ENCODE measurements at regions not wholly inside any gene's neighbourhood (a gene's known extent, or its start where the extent isn't known, plus 50 kb on each side); places are given as distances from the start of the nearest gene placed in this dataset.

DNA sequence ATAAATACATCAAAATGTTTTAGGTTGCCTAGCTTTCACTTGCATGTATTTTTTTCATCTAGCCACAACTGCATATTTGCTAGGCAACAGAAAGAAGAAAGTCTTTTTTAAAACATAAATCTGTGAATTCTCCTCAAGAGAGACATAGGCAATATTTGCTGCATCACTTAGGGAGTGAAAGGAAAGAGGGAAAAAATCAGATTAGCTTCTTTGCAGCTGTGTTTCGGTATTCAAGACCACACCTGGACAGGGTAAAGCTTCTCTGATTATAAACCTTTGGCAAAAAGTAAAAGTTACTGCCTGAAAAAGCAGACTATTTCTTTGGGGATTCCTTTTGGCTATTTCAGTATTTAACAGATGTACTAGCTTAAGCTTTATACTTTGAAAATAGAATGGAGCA lies 280.9 kb upstream of the ZSWIM2 start (continued):
- TF ChIP-seq, protein P1, sequence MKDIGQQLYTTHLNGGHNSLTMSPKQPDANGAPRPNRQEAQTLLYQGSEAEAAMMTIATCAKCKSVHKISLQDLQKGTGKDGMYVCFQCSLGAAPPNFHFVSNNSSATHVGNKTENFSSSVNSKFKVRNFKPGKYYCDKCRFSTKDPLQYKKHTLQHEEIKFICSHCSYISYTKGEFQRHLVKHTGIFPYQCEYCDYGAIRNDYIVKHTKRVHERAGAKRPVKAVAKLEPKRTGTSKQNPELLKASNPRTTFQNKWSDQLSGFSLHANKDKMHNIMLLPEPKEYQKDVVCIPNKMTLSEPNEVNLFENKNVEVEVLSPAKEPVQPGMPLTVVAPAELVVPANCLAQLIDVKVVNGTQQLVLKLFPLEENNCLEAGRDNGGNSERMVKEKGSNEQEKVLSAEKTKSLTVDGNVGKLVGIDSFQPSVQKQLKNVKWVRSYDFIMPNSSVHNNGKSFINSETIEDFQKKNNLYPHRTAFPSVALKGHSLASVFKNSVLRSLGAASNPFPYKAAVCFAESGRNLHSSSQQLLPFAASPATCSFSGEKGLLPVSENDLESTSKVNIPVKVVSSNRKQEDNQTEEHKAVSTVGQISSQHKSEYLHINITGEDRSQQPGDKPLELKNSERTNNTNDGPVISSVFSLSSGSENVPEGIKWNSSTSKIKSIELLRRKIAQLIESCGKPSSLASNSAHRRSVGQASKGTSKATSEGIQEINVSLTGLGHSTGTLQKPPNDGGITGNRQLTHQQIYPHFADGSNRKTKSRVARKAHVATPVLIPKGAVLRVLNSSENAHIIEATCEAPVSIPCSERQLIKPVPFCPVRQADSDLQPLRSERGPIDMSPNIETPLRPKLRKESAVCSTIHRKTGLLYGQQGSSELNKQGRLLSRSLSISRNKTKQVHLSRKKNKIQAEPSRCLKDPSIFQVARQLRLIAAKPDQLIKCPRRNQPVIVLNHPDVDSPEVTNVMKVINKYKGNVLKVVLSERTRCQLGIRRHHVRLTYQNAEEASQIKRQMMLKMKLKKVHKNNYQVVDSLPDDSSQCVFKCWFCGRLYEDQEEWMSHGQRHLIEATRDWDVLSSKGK (CRISPR knock-in tag; IDR thresholded peaks at IDR 0.05): no peak
- no peak for TF ChIP-seq TBL1XR1 (IDR thresholded peaks at IDR 0.05; ENCODE audit: low read length in 2 of 2)
- TF ChIP-seq MAFG (tag; conservative IDR thresholded peaks at IDR 0.05): no peak
- TF ChIP-seq, protein P2, sequence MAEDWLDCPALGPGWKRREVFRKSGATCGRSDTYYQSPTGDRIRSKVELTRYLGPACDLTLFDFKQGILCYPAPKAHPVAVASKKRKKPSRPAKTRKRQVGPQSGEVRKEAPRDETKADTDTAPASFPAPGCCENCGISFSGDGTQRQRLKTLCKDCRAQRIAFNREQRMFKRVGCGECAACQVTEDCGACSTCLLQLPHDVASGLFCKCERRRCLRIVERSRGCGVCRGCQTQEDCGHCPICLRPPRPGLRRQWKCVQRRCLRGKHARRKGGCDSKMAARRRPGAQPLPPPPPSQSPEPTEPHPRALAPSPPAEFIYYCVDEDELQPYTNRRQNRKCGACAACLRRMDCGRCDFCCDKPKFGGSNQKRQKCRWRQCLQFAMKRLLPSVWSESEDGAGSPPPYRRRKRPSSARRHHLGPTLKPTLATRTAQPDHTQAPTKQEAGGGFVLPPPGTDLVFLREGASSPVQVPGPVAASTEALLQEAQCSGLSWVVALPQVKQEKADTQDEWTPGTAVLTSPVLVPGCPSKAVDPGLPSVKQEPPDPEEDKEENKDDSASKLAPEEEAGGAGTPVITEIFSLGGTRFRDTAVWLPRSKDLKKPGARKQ (CRISPR knock-in tag; IDR thresholded peaks at IDR 0.05): no peak
- no peak for TF ChIP-seq ZNF124 (CRISPR knock-in tag; IDR thresholded peaks at IDR 0.05)

DNA sequence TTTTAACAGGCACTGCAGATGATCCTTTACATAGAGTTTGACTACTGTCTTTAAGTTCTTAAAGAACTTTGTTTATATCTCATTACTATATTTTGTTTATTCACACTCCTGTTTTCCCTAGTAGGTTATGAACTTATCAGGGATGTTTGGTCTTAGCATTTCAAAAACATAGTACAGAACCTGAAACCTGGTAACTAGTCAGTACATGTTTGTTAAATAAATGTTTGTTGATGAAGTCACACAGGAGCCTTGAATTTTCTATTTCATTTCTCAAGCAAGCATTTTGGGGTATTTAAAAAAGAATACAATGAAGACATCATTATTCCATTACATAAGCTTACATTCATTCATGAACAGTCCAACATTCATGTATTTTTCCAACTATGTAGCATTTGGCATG lies 280.3 kb upstream of the ZSWIM2 start:
- Histone ChIP-seq H3K9me3 (replicated peaks; ENCODE audit: control insufficient read depth, insufficient read depth, low read depth, low read length) (no peaks in the 10 kb centered on the region), H2AFZ (ENCODE audit: low read depth, low read length) (no peak overlapping the region), H4K20me1 (replicated peaks; ENCODE audit: control insufficient read depth, insufficient read depth, low read length) (no peaks in the 10 kb centered on the region), H3K4me3 (no peak overlapping the region), H3K79me2 (ENCODE audit: control insufficient read depth, insufficient read depth, low read length) (no peaks in the 10 kb centered on the region), H3K36me3 (ENCODE audit: control insufficient read depth, insufficient read depth, low read length) (no peaks in the 10 kb centered on the region), H3K27me3 (ENCODE audit: control insufficient read depth in 2 of 2, insufficient read depth in 2 of 2, low read length in 2 of 2) (no peaks in the 10 kb centered on the region), H3K27ac (ENCODE audit: extremely low read depth, low read depth, low read length) (no peak overlapping the region), H3K9ac (ENCODE audit: insufficient read depth in 1 of 2, low read depth in 2 of 2, low read length in 2 of 2) (no peak overlapping the region), H3K4me1 (replicated peaks in 1 of 2; ENCODE audit: control insufficient read depth in 2 of 2, insufficient read depth in 2 of 2, low read length in 2 of 2) (no peaks in the 10 kb centered on the region), H3K9me1 (ENCODE audit: control insufficient read depth, insufficient read depth, low read length) (no peaks in the 10 kb centered on the region), H3K4me2 (ENCODE audit: insufficient read depth, low read length) (no peak overlapping the region)
- intact Hi-C loops (cut with micrococcal nuclease) (no loop called here), in situ Hi-C loops (cut with MboI) (no loop called here)
- FAIRE-seq: no peak
- BruUV-seq (replicated peaks): no TSS peak
- POLR2A ChIA-PET: no interaction called here
- CTCF ChIA-PET (ENCODE audit: low intra/inter-chr PET ratio): no interaction called here
- ATAC-seq: no peak
- no peak for DNase-seq (ENCODE audit: extremely low read depth in 1 of 4, low spot score in 3 of 4)
- no peak for TF ChIP-seq ZBTB40 (IDR thresholded peaks at IDR 0.05)
- no peak for TF ChIP-seq ZBTB40 (CRISPR knock-in tag; IDR thresholded peaks at IDR 0.05)
- TF ChIP-seq SETDB1 (IDR thresholded peaks at IDR 0.05; ENCODE audit: low read length): no peak

Data from K562 (cell line).